Natural killer cell treated with Interleukin-12 subunit alpha and Interleukin-12 subunit beta and Interleukin-15 and Interleukin-18, amount 100 ng/mL, for 72 hours (primary cell): ENCODE measurements at regions not wholly inside any gene's neighbourhood (a gene's known extent, or its start where the extent isn't known, plus 50 kb on each side); places are given as distances from the start of the nearest gene placed in this dataset.

Experiments
- ATAC-seq, 2 donors: fragments of 150-1000 bp; cut with Tn5 transposase in 1 of 2; sonication (Bioruptor Pico), chemical (Tn5 transposase) in 1 of 2; 2 replicates each; pipeline ENCODE4 v1.10.0; 2021
- DNase-seq: peaks from one replicate; pipeline ENCODE4 v3.0.0; 2022; ENCODE audit warnings: low spot score
- H3K27ac Mint-ChIP-seq, 2 donors: 1 replicate in 1 of 2; 2 replicates in 1 of 2; pipeline ENCODE4 v1.8.0; 2022; ENCODE audit warnings: mixed read lengths in 2 of 2, mild to moderate bottlenecking in 1 of 2, moderate library complexity in 1 of 2
- H3K27me3 Mint-ChIP-seq, 2 donors: 1 replicate in 1 of 2; 2 replicates in 1 of 2; pipeline ENCODE4 v1.8.0; 2022; ENCODE audit warnings: mixed read lengths in 2 of 2
- H3K36me3 Mint-ChIP-seq: one replicate; pipeline ENCODE4 v1.8.0; 2022; ENCODE audit warnings: mixed read lengths
- H3K4me1 Mint-ChIP-seq, 2 donors: 1 replicate in 1 of 2; 2 replicates in 1 of 2; pipeline ENCODE4 v1.8.0; 2022; ENCODE audit warnings: low read depth in 2 of 2, mixed read lengths in 2 of 2, mild to moderate bottlenecking in 1 of 2
- H3K4me3 Mint-ChIP-seq: one replicate; pipeline ENCODE4 v1.8.0; 2022; ENCODE audit warnings: mixed read lengths
- H3K9me3 Mint-ChIP-seq: 2 replicates; pipeline ENCODE4 v1.8.0; 2022; ENCODE audit warnings: mixed read lengths

DNA sequence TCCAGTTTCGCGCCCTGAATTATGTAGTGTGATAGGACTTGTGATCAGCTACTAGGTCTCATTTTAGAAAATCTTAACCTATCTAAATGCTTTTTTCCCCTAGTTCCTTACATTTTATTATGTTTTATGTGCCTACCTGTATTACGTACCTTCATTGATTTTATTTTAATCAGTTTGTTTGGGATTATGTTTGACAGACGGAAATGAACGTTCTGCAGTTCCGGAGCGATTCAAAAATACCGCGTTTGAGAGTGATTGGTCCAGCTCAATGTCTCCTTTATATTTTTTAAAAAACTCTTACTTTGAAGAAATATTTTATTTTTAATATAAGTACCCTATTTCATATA, 114.3 kb upstream of the BTN3A2 start:
- no peak for ATAC-seq

DNA sequence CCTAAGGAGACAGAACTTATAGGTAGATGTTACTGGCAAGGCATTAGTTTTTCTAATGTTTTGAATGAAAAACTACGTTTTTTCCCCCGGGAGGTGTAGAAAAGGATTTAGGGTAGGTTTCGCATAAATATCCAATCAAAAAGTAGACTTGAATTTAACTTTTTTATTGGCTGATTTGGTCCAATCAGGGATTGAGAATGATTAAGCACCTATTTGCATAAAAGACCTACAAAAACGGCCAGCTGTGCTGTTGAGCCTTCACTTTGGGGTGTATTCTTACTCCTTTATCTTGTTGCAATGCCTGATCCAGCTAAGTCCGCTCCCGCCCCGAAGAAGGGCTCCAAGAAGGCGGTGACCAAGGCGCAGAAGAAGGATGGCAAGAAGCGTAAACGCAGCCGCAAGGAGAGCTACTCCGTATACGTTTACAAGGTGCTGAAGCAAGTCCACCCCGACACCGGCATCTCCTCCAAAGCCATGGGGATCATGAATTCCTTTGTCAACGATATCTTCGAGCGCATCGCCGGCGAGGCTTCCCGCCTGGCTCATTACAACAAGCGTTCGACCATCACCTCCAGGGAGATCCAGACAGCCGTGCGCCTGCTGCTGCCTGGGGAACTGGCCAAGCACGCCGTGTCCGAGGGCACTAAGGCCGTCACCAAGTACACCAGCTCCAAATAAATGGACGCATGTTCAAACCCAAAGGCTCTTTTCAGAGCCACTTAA, 113.5 kb upstream of the BTN3A2 start:
- peak; percentile 79 for DNase-seq
- Mint-ChIP-seq H3K4me1 (peaks cover 46 to 58% of the 10 kb centered on the region in 2 donors), H3K27ac (peak overlapping the region; percentile 98 to 99), H3K36me3 (no peaks in the 10 kb centered on the region), H3K4me3 (peak overlapping the region; percentile 93), H3K9me3 (no peaks in the 10 kb centered on the region), H3K27me3 (no peaks in the 10 kb centered on the region)
- ATAC-seq, result peak; percentile 69 to 79

More for the DNA sequence above, 114.3 kb upstream of the BTN3A2 start:
- H3K9me3 Mint-ChIP-seq, result no peaks in the 10 kb centered on the region
- H3K27me3 Mint-ChIP-seq, result no peaks in the 10 kb centered on the region
- H3K36me3 Mint-ChIP-seq, result no peaks in the 10 kb centered on the region
- peak overlapping the region; percentile 98 to 99 for H3K27ac Mint-ChIP-seq
- H3K4me3 Mint-ChIP-seq, result peak overlapping the region; percentile 93
- peaks cover 46 to 58% of the 10 kb centered on the region in 2 donors for H3K4me1 Mint-ChIP-seq
- DNase-seq, result no peak

DNA sequence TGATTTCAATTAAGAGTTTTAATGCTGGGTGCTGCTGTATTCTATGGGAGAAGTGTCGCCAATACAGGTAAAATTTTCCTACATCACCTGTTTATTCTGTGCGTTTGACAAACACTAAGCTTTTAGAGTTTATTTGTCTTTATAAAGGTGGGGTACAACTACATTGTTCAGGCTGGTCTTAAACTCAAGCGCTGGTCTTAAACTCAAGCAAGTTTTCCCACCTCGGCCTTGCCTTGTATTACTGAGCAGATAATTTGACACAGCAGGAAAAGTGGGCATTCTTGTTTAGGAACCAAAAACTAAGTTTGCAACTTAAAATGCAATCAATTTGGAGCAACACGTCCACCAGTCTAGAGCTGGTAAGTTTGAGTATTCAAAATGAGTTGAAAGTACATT, 112.9 kb upstream of the BTN3A2 start:
- H3K36me3 Mint-ChIP-seq, result no peaks in the 10 kb centered on the region
- no peaks in the 10 kb centered on the region for H3K9me3 Mint-ChIP-seq
- H3K27me3 Mint-ChIP-seq, result no peaks in the 10 kb centered on the region
- peak overlapping the region; percentile 93 for H3K4me3 Mint-ChIP-seq
- peaks cover 46 to 58% of the 10 kb centered on the region in 2 donors for H3K4me1 Mint-ChIP-seq
- ATAC-seq (no peak), DNase-seq (no peak)
- H3K27ac Mint-ChIP-seq, result peak overlapping the region; percentile 98 to 99

DNA sequence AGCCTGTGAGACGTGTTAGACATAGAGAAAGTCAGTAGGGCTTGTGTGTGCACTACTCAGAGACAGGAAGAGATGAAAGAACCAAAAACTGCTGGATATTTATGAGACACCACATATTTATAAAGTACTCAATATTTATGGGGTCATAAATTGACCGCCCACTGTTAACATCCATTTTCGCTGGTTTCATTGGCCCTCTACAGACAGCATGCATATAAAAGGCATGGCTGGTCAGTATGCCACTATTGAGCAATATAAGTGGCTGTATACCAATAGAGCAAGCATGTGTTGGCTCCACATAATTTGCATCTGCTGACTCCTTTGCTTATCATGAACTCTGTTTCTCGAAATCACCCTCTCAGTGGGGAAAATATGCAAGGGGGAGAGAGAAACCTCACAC, 110.3 kb upstream of the BTN3A2 start:
- Mint-ChIP-seq H3K4me1 (peaks cover 41 to 44% of the 10 kb centered on the region in 2 donors), H3K4me3 (peak overlapping the region; percentile 48), H3K36me3 (no peaks in the 10 kb centered on the region), H3K9me3 (no peaks in the 10 kb centered on the region), H3K27ac (peak overlapping the region; percentile 28 to 69), H3K27me3 (no peaks in the 10 kb centered on the region)
- DNase-seq (no peak), ATAC-seq (peak in 1 of 2 donors; percentile 1)

DNA sequence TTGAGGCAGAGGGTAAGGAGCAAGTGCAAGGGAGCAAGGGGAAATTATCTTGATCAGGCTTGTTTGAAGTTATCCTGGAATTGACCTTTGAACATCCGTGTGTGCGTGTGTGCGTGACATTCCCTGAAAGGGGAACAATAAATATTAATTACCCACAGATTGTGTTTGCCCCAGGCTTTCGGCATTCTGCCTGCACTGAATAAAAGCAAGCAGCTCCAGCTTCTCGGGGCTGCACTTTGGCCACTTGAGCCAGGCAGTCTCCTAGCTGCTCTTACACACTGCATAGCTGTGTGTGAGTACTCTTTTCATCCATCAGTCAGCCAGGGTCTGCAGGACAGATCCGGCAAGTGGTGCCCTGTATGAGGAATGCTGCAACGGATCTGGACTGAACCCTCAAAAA, 107.7 kb upstream of the BTN3A2 start:
- H3K9me3 Mint-ChIP-seq, result no peaks in the 10 kb centered on the region
- H3K4me1 Mint-ChIP-seq, result peaks cover 21 to 23% of the 10 kb centered on the region in 2 donors
- ATAC-seq (no peak), DNase-seq (no peak)
- no peaks in the 10 kb centered on the region for H3K36me3 Mint-ChIP-seq
- no peak overlapping the region for H3K4me3 Mint-ChIP-seq
- H3K27ac Mint-ChIP-seq, result peak overlapping the region in 1 of 2 donors; percentile 3
- no peaks in the 10 kb centered on the region for H3K27me3 Mint-ChIP-seq

DNA sequence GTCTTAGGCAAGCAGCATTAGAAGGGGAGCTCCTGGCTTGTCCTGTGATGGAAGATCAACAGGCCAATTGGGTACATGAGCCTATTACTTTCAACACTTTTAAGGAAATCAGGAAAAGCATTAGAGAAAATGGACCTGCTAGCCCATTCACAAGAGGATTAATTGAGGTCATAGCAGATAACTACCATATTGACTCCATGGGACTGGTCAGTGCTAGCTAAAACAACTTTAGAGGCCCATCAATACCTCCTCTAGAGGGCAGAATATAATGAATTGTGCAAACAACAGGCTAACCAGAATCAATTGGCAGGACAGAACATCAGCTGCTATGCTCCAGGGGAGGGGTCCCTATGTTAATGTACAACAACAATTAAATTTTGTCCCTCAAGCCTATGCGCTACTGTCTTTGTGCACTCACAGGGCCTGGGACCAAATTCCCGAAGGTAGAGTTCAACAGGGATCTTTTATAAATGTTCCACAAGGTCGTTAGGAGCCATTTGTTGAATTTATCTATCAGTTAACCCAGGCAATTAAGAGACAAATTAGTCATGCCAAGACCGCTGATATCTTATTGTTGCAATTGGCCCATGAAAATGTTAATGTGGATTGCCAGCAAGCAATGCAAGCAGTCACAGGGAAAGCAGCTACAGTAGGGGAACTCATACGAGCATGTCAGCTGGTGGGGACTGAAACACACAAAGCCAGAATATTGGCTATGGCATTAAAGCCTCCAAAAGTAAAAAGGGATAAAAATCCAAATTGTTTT, 106.6 kb upstream of the BTN3A2 start:
- DNase-seq (no peak), ATAC-seq (no peak)
- Mint-ChIP-seq H3K27me3 (no peaks in the 10 kb centered on the region), H3K4me1 (peaks cover 10 to 11% of the 10 kb centered on the region in 2 donors), H3K36me3 (no peaks in the 10 kb centered on the region), H3K27ac (no peak overlapping the region), H3K9me3 (no peaks in the 10 kb centered on the region), H3K4me3 (no peak overlapping the region)

DNA sequence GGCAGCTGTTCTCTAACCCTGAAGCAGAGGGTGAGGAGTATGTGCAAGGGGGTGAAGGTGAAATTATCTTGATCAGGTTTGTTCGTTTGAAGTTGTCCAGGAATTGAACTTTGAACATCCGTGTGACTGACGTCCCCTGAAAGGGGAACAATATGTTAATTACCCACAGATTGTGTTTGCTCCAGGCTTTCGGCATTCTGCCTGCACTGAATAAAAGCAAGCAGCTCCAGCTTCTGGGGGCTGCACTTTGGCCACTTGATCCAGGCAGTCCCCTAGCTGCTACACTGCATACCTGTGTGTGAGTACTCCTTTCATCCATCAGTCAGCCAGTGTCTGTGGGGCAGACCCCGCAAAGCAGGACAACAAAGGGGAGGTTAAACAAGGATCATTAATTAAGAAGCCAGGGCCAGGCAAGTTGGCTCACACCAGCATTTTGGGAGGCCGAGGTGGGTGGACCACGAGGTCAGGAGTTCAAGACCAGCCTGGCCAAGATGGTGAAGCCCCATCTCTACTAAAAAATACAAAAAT, 104.8 kb upstream of the BTN3A2 start:
- DNase-seq (no peak), ATAC-seq (no peak)
- Mint-ChIP-seq H3K36me3 (no peaks in the 10 kb centered on the region), H3K9me3 (no peaks in the 10 kb centered on the region), H3K27ac (no peak overlapping the region), H3K4me3 (no peak overlapping the region), H3K27me3 (no peaks in the 10 kb centered on the region), H3K4me1 (peaks cover 2% of the 10 kb centered on the region in 2 donors)

DNA sequence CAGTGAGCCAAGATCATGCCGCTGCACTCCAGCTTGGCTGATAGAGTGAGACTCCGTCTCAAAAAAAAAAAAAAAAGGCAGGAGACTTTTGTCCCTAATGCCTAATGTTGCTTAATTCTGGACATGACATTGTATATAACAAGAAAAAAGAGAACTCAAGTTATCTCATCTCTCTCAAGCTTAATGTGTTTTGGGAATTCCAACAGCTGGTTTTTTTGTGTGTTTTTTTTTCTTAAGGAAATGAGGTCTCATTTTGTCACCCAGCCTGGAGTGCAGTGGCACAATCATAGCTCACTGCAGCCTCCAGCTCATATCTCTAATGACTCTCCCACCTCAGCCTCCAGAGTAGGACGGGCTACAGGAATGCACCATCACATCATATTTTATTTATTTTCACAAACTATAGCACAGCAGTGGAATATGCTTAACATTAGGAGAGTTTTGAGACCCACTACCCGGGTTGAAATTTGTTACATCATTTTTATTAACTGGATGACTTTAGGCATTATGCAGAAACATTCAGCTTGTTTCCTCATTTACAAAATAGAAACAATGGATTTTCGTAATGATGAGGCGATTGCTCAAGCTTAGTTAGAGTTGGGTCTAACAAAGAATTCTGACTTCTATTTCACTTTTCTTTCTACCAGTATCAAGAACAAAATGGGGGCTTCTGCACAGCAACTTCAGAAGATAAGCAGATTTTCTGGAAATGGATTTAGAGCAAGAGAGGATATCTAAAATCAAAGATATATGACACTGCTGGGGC, 104.1 kb upstream of the BTN3A2 start:
- Mint-ChIP-seq H3K27ac (no peak overlapping the region), H3K27me3 (no peaks in the 10 kb centered on the region), H3K9me3 (no peaks in the 10 kb centered on the region), H3K4me1 (no peaks in the 10 kb centered on the region), H3K4me3 (no peak overlapping the region), H3K36me3 (no peaks in the 10 kb centered on the region)
- ATAC-seq, result no peak
- no peak for DNase-seq

DNA sequence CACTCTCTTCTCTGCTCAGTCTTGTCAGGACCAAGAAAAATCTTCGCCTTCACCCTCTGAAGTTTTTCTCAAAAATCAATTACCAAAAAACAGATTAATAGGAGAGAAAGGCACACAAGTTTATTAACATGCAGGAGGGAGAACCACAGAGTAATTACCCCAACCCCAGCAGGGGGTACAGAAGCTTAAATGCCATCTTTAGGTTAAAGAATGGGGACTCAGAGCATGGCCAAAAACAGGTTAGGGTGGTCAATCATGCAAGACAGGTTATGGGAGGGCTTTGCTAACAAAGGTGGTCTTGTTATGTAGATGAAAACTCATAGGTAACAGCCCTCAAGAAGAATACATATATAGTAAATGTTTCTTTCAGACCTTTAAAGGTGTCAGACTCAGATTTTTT, 100.5 kb upstream of the BTN3A2 start:
- no peaks in the 10 kb centered on the region for H3K9me3 Mint-ChIP-seq
- H3K4me1 Mint-ChIP-seq, result peaks cover 0 to 8% of the 10 kb centered on the region in 2 donors
- no peaks in the 10 kb centered on the region for H3K36me3 Mint-ChIP-seq
- no peak overlapping the region for H3K4me3 Mint-ChIP-seq
- DNase-seq (no peak), ATAC-seq (no peak)
- H3K27me3 Mint-ChIP-seq, result no peaks in the 10 kb centered on the region
- H3K27ac Mint-ChIP-seq, result no peak overlapping the region

DNA sequence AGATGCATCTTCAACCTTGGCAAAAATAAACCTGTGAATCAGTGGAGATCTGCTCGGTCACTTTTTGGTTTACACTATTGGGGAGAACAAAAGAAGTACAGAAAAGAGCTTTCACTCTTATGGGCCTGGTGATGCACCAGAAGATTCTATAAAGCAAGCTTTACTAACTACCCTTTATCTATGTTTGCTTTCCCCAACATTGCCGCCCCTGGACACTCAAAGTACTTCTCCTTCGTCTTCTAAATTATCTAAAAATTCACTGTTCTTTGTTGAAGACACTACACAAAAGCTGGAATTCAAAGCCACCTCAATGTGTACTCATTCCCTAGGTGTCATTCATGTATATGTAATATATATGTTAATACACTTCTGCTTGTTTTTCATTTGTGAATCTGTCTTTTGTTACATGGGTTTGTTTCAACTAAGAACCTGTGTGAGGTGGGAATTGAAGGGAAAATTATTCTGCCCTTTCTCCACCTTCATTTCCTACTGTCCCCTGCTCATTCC, 97.9 kb upstream of the BTN3A2 start:
- Mint-ChIP-seq H3K9me3 (no peaks in the 10 kb centered on the region), H3K36me3 (no peaks in the 10 kb centered on the region), H3K27ac (no peak overlapping the region), H3K4me1 (peaks cover 9 to 22% of the 10 kb centered on the region in 2 donors), H3K27me3 (no peaks in the 10 kb centered on the region), H3K4me3 (no peak overlapping the region)
- ATAC-seq (no peak), DNase-seq (no peak)

DNA sequence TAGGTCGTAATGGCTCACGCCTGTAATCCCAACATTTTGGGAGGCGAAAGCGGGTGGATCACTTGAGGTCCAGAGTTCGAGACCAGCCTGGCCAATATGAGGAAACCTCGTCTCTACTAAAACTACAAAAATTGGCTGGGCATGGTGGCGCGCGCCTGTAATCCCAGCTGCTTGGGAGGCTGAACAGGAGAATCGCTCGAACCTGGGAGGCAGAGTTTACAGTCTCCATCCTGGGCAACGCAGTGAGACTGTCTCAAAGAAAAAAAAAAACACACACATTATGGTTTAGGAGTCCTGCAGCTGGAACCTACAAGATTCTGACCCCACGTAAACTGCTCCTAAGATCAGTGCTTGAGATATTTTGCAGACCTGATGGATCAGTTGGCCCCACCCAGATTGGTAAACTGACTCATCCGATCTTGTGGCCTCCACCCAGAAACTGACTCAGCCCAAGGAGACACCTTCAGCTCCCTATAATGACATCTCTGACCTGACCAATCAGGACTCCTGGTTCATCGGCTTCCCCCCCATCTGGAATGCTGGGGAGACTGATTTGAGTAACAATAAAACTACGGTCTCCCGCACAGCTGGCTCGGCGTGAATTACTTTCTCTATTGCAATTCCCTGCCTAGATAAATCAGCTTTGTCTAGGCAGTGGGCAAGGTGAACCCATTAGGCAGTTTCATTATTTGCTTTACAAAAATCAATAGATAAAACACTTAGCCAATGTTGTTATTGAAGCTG, 96.2 kb upstream of the BTN3A2 start:
- peak overlapping the region in 1 of 2 donors; percentile 14 for H3K27ac Mint-ChIP-seq
- ATAC-seq, result no peak
- DNase-seq, result no peak
- no peaks in the 10 kb centered on the region for H3K36me3 Mint-ChIP-seq
- no peaks in the 10 kb centered on the region for H3K27me3 Mint-ChIP-seq
- no peak overlapping the region for H3K4me3 Mint-ChIP-seq
- peaks cover 12 to 22% of the 10 kb centered on the region in 2 donors for H3K4me1 Mint-ChIP-seq
- no peaks in the 10 kb centered on the region for H3K9me3 Mint-ChIP-seq

DNA sequence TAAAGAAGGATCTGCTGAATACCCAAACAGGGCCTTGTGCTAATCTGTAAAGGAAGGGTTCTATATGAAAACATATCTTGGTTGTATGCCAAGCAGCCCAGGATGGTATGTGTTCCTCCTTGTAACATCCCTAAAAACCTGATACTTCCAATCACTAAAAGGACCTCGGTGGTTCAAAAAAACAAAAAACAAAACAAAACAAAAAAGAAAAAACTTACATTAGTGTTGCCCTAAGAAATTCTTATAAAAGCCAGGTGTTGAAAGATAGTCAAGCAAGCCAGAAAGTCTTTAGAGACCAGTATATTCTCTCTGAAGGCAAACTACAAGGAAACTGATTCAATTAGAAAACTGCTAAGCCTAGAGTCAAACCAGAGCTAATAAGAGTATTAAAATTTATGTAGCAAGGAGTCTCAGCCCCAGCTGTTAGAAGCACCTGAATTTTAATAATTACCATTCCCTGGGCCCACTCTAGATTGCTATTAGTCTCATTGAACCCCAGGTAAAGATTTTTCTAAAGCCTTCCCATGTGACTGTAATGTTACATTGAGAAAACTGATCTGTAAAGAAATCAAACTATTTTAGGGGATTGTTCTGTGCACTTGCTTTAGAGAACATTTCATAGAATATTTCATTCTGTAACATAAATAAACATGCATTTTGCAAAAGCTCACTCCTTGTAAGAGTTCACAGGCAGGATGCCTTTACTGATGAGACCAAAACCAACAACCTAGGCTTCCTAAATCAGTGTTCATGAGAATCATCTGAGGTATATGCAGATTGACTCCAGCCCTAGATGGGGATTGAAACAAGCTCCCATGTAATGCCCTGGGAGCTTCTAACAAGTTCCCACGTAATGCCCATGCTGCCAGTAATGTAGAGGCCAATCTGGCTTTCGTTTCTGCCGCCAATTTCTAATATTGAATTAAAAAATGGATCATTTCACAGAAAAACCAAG, 95.2 kb upstream of the BTN3A2 start:
- H3K27ac Mint-ChIP-seq, result peak overlapping the region in 1 of 2 donors; percentile 14
- no peak overlapping the region for H3K4me3 Mint-ChIP-seq
- no peaks in the 10 kb centered on the region for H3K36me3 Mint-ChIP-seq
- H3K27me3 Mint-ChIP-seq, result no peaks in the 10 kb centered on the region
- DNase-seq (no peak), ATAC-seq (no peak)
- peaks cover 12 to 22% of the 10 kb centered on the region in 2 donors for H3K4me1 Mint-ChIP-seq
- no peaks in the 10 kb centered on the region for H3K9me3 Mint-ChIP-seq
